SW480 (cell line): ENCODE measurements at regions not wholly inside any gene's neighbourhood (a gene's known extent, or its start where the extent isn't known, plus 50 kb on each side); places are given as distances from the start of the nearest gene placed in this dataset.

ENCODE experiments used
- DNase-seq: peaks from one replicate; pipeline ENCODE4 v3.0.0-alpha.2; 2016; ENCODE audit warnings: low spot score

DNA sequence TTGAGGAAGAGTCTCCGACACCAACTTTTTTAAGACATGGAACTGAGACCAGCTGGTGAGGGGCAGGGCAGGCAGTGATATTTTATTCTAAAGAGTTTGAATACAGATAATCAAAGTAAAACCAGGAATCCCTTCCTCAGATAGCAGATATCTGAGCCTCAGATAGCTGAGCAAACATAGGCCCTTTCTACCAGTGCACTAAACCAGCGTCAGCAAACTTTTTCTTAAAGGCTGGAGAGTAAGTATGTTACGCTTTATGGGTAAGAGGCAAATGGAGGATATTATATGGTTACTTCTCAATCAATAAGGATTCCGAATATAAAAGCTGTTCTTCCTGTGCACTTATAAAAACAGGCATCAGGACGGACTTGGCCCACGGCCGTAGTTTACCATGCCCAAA, 73.9 kb downstream of the WNT5A start:
- no peak for DNase-seq

DNA sequence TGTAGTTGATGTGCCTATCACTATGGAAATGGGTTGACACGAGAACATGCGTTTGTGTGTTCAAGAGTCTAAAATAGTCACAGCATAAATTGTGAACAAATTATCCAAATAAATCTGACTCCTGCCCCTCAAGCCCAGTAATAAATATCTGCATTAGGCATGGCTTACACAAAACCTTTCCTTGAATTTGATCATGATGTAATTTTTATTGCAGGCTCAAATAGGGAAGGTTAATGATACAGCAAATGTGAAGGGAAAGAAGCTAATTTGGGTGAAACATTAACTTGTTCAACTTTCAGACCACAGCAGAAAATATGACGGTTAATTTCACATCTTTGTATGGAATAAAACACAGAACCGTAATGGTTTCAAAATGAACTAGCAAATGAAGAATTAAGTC, 74.6 kb downstream of the WNT5A start:
- DNase-seq = no peak

DNA sequence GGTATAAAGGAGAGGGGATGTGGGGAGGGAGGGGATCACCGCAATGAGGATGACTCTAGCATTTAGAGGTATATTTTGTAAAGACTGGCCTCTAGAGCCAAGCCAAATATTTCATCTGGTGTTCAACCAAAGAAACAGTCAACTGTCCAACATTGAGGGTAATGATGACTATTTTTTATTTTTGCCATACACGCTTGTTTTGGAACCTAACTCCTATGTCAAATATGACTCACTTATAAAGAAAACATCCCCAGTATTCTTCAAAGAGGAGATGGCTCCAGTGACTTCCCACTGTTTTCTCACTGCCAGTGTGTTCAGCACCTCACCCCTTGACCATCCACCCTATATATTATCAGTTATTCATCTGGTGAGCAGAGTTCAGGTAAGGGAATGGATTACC, 77.3 kb downstream of the WNT5A start:
- no peak for DNase-seq

GRCh38 chr3:55408193-55408826, 78.8 kb downstream of the WNT5A start:
- DNase-seq = no peak

- DNase-seq = no peak
These were observed 79.7 kb downstream of the WNT5A start for GRCh38 chr3:55407426-55407820.

DNA sequence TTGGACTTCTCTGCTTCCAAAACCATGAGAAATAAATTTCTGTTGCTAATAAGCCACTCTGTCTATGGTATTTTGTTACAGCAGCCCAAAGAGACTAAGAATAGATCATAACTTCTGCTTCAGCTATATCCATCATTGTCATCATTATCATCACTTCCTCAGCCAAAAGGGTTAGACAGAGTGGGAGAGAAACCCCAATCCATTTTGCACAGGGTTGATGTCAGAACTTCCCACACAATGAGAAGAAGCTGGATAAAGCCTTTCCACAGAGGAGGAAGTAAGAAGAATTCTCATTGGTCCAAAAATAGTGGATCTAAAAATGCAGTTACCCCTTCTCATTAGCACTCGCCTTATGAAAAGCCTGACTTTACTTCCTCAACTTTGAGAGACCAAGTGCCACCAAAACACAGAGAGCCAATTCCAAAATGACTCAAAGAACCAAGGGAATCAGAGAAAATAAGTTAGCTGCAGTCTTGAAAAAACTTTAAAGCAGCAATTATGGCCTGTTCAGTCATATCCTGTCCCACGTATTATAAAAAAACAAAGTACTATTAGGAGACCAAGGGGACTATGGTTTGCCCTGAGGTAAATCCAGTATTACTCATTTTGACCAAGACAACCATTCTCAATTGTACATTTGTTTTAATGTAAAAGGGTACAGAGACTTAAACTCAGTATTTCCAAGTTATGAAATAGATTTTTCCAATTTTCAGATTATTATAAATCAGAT, 80.2 kb downstream of the WNT5A start:
- DNase-seq = no peak

DNA sequence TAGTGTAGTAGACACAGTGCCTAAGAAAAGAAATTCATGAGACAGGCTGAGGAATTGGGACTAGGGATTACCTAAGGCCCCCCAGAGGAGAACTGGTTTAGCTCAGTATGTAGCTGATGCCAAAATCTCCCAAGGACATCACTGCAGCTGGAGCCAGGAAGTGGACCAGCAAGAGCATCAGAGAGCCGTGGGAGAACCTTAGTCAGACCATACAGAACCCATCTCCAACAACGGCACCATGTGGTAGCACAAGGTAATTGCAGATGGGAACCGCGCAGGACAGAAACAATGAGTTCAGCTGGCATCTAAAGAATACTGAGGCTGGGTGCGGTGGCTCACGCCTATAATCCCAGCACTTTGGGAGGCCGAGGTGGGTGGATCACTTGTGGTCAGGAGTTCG, 81.7 kb downstream of the WNT5A start:
- peak; percentile 4 for DNase-seq

GRCh38 chr3:55402886-55403609, 84.1 kb downstream of the WNT5A start:
- no peak for DNase-seq

GRCh38 chr3:55380561-55380960, 106.5 kb downstream of the WNT5A start:
- DNase-seq = no peak

- DNase-seq = no peak
These were observed 110.3 kb downstream of the WNT5A start for GRCh38 chr3:55376753-55377347.

- no peak for DNase-seq
These were observed 113.7 kb downstream of the WNT5A start for GRCh38 chr3:55373423-55373822.

DNA sequence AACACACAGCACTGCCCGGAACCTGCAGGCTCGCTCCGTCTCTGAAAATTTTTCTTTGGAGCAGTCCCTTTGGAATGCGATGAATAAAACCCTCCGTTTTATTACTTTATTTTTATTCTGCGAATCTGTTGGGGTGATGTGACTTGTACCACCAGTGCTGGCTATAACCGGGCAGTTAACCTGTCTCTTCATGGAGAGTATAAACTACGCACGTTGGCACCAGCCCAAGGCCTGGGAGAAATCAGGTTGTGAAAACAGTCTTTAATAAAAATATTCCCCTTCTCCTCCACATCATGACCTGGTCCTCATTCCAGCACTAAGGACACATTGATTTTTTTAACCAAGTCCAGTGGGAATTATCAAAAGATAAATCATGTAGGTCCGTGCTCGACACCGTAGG, 116.8 kb downstream of the WNT5A start:
- no peak for DNase-seq

DNA sequence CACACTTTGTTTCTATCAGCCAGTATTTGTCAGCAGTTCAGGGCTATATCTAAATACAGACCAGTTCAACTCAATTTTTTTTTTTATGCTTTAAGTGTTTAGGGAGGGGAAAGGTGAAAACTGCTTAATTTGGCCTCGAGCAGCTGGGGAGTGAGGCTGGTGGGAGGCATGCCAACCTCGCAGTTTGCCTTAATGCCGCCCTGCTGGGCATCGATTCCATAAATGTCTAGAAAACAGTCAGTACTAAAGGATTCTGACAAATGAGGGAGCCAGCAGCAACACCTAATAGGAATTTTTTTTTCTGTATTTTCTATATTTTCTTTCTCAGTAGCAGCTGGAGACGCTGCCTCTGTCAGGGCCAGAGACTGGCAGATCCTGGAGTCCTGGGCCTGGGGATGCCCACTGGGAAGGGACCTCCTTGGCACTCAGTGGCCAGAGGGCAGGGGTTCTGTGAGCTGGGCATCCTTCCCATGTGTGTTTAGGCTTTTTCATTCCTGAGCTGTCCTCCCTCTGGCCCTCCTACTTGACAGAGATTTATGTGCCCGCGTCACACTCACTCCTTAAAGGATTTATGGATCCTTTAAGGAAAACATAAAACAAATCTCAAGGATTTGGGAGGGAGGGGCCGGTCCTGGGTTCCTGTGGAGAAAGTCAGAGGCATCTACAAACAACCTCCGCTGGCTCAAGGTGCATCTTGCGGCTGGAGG, 117.8 kb downstream of the WNT5A start:
- no peak for DNase-seq

DNA sequence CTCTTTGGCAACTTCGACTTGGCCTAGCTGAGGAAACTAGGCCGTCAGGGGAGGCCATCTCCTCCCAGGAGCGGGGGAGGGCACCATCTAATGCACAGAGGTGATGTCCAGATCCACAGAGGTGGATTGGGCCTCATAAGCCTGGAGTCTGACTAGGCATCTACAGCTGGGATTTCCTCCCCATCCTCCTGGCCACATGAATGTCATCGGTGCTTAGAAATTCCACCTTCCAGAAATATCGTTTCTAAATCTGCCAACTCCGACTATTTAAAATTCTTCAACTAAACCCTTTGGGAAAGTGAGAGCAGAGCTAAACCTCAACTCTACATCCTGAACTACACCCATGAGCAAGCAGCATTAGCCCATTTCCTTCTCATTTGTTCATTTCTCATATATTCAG, 118.7 kb downstream of the WNT5A start:
- DNase-seq = no peak

GRCh38 chr3:55367384-55367783, 119.7 kb downstream of the WNT5A start:
- no peak for DNase-seq

- DNase-seq = no peak
These were observed 122.7 kb downstream of the WNT5A start for GRCh38 chr3:55364421-55364820.

GRCh38 chr3:55362210-55362960, 124.7 kb downstream of the WNT5A start:
- peak; percentile 76 for DNase-seq

DNA sequence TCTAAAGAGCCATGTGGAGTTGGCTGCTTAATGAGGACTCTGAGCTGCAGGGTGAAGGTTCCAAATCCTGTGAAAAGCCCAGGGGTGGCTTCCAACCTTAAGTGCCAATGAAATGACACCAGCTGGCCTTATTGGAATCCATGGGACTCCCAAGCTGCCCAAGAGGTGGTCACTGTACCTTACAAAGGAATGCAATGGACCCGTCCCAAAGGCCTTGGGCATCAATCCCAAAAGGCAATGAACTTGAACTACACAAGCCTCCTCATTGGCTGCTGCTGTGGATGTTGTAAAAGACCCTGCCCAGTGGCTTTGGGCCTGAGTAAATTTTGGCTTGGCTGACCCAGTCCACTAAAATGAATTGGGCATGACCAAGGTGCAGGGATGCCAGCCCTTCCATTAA, 129.3 kb downstream of the WNT5A start:
- DNase-seq = no peak

GRCh38 chr3:55352668-55353067, 134.4 kb downstream of the WNT5A start:
- no peak for DNase-seq

DNA sequence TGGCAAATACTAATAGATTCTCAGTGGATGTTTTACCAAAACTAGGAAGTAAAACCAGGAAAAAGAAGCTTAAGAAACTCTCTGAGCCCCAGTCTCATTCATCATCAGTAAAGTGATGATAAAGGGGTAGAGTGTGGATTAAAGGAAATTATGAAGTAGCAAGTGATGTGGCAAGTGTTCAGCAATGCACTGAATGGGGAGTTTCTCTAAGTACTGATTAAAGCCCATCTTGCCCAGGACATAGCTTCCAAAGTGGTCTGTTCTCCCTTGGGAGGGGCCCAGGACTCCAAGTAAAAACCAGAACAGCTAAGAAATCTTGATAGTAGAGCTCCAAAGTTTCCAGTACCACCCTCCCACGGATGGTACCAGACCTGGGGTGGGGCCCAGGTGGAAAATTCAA, 137.3 kb downstream of the WNT5A start:
- DNase-seq = no peak
